ENCODE measurements at regions not wholly inside any gene's neighbourhood (a gene's known extent, or its start where the extent isn't known, plus 50 kb on each side); places are given as distances from the start of the nearest gene placed in this dataset.

DNA sequence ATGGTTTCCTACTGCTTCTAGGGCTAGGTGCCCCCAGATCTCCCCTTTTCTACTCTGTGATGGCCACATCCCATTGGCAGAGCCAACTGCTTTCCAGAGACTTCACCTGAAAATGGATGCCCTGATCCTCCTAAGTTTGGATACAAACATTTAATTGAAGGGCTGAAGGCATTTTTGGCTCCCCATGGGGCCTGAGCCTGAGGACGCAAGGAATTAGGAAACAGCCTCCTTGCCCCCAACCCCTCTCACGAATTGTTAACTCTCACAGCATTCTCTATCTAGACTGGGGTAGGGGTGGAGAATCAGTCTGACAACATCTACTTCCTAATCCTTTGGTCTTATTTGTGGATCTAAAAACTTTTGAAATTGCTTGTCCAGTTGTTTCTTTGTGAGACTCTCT, 108.5 kb upstream of the KCNK2 start:
- intact Hi-C loops (cut with micrococcal nuclease) = loop anchor here (10.0 kb wide), 1 partner anchor 1931 kb away; no protein-coding TSS in a partner anchor

DNA sequence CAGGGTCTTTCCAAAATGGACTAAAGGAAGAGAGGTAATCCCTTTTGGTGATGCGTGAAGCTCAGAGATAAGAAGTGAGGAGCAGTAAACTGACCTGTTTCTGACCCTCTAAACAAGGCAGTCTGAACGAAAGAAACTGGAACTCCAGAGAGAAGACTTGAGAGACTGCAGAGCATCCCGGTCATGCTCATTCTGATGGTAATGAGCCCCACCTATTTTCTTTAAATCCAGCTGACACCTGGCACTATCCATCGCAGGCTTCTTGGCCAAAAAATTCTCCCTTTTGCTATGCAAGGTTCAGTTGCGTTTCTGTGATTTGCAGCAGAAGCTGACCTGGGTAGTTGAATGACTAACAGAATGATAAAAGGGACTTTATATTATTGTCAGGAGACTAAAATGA, 105.9 kb upstream of the KCNK2 start:
- no peak for DNase-seq
- BruUV-seq (replicated peaks) = no TSS peak
- no peak for ATAC-seq
- intact Hi-C loops (cut with micrococcal nuclease) = loop anchor here (10.0 kb wide), 1 partner anchor 1928 kb away; no protein-coding TSS in a partner anchor
- Histone ChIP-seq H3K27me3 (ENCODE audit: low read length) (no peaks in the 10 kb centered on the region), H4K20me1 (ENCODE audit: low read length) (no peaks in the 10 kb centered on the region), H3K4me2 (ENCODE audit: low read length) (no peak overlapping the region), H2AFZ (ENCODE audit: low read length) (no peak overlapping the region), H3K36me3 (ENCODE audit: low read depth, low read length) (no peaks in the 10 kb centered on the region), H3K27ac (ENCODE audit: low read length) (no peak overlapping the region), H3K4me1 (ENCODE audit: insufficient read depth, low read length) (no peaks in the 10 kb centered on the region), H3F3A (ENCODE audit: low read length, unreplicated experiment) (no peaks in the 10 kb centered on the region), H3K9me2 (replicated peaks; ENCODE audit: low read length) (0 out of 2 replicates have a peak, but pooled peaks cover 7% of the 10 kb centered on the region), H3K9ac (ENCODE audit: low read length) (no peak overlapping the region), H3K79me2 (ENCODE audit: low read length) (no peaks in the 10 kb centered on the region), H3K4me3 (ENCODE audit: low read length) (no peak overlapping the region), H3K9me3 (ENCODE audit: low read length) (no peaks in the 10 kb centered on the region)
- ChIA-PET POLR2A (ENCODE audit: unreplicated experiment) (no interaction called here), CTCF (interaction anchor here (0.7 kb wide), 1 partner anchor 1245 kb away, joined by 10 read pairs; no protein-coding TSS in a partner anchor)
- TF ChIP-seq EZH2phosphoT487 (IDR thresholded peaks at IDR 0.05; ENCODE audit: borderline replicate concordance, low read length) = no peak
- TF ChIP-seq, protein P1, sequence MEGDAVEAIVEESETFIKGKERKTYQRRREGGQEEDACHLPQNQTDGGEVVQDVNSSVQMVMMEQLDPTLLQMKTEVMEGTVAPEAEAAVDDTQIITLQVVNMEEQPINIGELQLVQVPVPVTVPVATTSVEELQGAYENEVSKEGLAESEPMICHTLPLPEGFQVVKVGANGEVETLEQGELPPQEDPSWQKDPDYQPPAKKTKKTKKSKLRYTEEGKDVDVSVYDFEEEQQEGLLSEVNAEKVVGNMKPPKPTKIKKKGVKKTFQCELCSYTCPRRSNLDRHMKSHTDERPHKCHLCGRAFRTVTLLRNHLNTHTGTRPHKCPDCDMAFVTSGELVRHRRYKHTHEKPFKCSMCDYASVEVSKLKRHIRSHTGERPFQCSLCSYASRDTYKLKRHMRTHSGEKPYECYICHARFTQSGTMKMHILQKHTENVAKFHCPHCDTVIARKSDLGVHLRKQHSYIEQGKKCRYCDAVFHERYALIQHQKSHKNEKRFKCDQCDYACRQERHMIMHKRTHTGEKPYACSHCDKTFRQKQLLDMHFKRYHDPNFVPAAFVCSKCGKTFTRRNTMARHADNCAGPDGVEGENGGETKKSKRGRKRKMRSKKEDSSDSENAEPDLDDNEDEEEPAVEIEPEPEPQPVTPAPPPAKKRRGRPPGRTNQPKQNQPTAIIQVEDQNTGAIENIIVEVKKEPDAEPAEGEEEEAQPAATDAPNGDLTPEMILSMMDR (conservative IDR thresholded peaks at IDR 0.05; ENCODE audit: low read depth, low read length) = no peak
- no peak for TF ChIP-seq EZH2 (IDR thresholded peaks at IDR 0.05; ENCODE audit: low read length, unreplicated experiment)

More for the DNA sequence above, 108.5 kb upstream of the KCNK2 start:
- Histone ChIP-seq H4K20me1 (ENCODE audit: low read length) (no peaks in the 10 kb centered on the region), H3K27ac (ENCODE audit: low read length) (no peak overlapping the region), H3K27me3 (ENCODE audit: low read length) (no peaks in the 10 kb centered on the region), H3K9ac (ENCODE audit: low read length) (no peak overlapping the region), H3K4me1 (ENCODE audit: insufficient read depth, low read length) (no peaks in the 10 kb centered on the region), H2AFZ (ENCODE audit: low read length) (no peak overlapping the region), H3K9me3 (ENCODE audit: low read length) (no peaks in the 10 kb centered on the region), H3K9me2 (replicated peaks; ENCODE audit: low read length) (no peaks in the 10 kb centered on the region), H3K36me3 (ENCODE audit: low read depth, low read length) (no peaks in the 10 kb centered on the region), H3K4me2 (ENCODE audit: low read length) (no peak overlapping the region), H3F3A (ENCODE audit: low read length, unreplicated experiment) (no peaks in the 10 kb centered on the region), H3K79me2 (ENCODE audit: low read length) (no peaks in the 10 kb centered on the region), H3K4me3 (ENCODE audit: low read length) (no peak overlapping the region)
- DNase-seq (no peak), ATAC-seq (no peak)
- BruUV-seq (replicated peaks) = no TSS peak
- TF ChIP-seq EZH2 (IDR thresholded peaks at IDR 0.05; ENCODE audit: low read length, unreplicated experiment) (no peak), EZH2phosphoT487 (IDR thresholded peaks at IDR 0.05; ENCODE audit: borderline replicate concordance, low read length) (no peak)
- TF ChIP-seq, protein P1 (conservative IDR thresholded peaks at IDR 0.05; ENCODE audit: low read depth, low read length) = no peak
- ChIA-PET POLR2A (ENCODE audit: unreplicated experiment) (no interaction called here), CTCF (no interaction called here)

DNA sequence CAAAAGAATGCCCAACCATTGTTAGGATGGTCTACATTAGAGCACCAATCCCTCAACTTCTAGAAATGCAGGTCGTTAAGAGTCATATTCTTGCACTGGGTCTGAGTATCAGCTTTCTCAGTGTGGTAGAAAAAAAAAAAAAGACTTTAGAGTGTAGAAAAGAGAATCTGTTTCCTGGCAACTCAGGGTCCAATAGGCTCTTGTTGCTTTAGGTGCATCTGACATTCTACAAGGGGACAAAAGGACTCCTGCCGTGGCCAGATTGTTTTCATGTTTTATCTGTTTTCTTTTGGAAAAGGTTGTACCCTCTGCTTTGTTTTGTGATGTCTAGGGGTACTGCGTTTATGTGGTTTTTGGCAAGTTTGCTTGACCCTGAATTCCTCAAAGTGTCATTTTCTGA, 105.4 kb upstream of the KCNK2 start:
- ChIA-PET CTCF (no interaction called here), POLR2A (ENCODE audit: unreplicated experiment) (no interaction called here)
- Histone ChIP-seq H3K9ac (ENCODE audit: low read length) (no peak overlapping the region), H3K4me3 (ENCODE audit: low read length) (no peak overlapping the region), H2AFZ (ENCODE audit: low read length) (no peak overlapping the region), H3K9me2 (replicated peaks; ENCODE audit: low read length) (0 out of 2 replicates have a peak, but pooled peaks cover 7% of the 10 kb centered on the region), H3K79me2 (ENCODE audit: low read length) (no peaks in the 10 kb centered on the region), H3K4me1 (ENCODE audit: insufficient read depth, low read length) (no peaks in the 10 kb centered on the region), H3F3A (ENCODE audit: low read length, unreplicated experiment) (no peaks in the 10 kb centered on the region), H4K20me1 (ENCODE audit: low read length) (no peaks in the 10 kb centered on the region), H3K36me3 (ENCODE audit: low read depth, low read length) (no peaks in the 10 kb centered on the region), H3K4me2 (ENCODE audit: low read length) (no peak overlapping the region), H3K9me3 (ENCODE audit: low read length) (no peaks in the 10 kb centered on the region), H3K27me3 (ENCODE audit: low read length) (no peaks in the 10 kb centered on the region), H3K27ac (ENCODE audit: low read length) (no peak overlapping the region)
- ATAC-seq (no peak), DNase-seq (no peak)
- TF ChIP-seq EZH2 (IDR thresholded peaks at IDR 0.05; ENCODE audit: low read length, unreplicated experiment) = no peak
- intact Hi-C loops (cut with micrococcal nuclease) = loop anchor here (10.0 kb wide), 1 partner anchor 1928 kb away; no protein-coding TSS in a partner anchor
- no TSS peak for BruUV-seq (replicated peaks)
